ENCODE measurements at regions not wholly inside any gene's neighbourhood (a gene's known extent, or its start where the extent isn't known, plus 50 kb on each side); places are given as distances from the start of the nearest gene placed in this dataset.
"Not testable (repeated sequence)": the region's sequence is repeated elsewhere in the genome, so short reads cannot be mapped to it uniquely, and the experiment has no call there.

GRCh38 chr12:67019070-67019469 lies 250.1 kb upstream of the CAND1 start:
- Histone ChIP-seq H3K4me3 (no peak overlapping the region), H3K27ac (peak overlapping the region in 1 of 21 experiments; percentile 26)

- no peak overlapping the region for H3K4me3 ChIP-seq
- no peak overlapping the region for H3K27ac ChIP-seq
Measured at GRCh38 chr12:67025543-67026114, 243.5 kb upstream of the CAND1 start.

DNA sequence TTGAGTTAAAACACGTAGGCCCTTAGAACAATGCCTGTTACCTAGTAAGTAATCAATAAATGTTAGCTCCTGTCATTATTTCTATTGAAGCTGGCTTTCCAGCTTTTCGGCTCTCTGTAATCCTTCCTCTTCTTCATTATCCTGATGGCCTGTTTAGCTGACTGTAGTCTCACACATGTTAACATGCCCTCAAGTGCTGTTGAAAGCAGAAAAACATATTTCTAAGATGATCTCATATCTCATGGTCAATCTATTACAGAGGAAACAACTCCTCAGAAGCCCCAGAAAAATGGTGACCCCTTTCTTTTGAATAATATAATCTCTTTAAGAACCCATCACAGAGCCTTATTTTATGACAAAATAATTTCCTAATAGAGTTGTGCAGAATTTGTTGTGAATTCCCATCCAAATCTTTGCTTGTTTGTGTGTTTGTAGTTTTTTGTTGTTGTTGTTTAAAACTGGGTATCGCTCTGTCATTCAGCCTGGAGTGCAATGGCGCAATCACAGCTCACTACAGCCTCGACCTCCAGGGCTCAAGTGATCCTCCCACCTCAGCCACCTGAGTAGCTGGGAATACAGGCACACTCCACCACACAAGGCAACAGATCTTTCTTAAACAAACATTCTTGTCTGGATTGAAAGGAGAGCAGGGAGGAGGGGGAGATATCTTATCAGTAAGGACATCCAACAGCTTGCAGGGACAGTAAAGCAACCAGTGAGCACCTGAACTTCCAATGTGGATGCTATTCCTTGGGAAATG lies 242.5 kb upstream of the CAND1 start:
- Histone ChIP-seq H3K27ac (no peak overlapping the region), H3K4me3 (no peak overlapping the region)

GRCh38 chr12:67028529-67028928 lies 240.6 kb upstream of the CAND1 start:
- Histone ChIP-seq H3K4me3 (no peak overlapping the region), H3K27ac (no peak overlapping the region)

DNA sequence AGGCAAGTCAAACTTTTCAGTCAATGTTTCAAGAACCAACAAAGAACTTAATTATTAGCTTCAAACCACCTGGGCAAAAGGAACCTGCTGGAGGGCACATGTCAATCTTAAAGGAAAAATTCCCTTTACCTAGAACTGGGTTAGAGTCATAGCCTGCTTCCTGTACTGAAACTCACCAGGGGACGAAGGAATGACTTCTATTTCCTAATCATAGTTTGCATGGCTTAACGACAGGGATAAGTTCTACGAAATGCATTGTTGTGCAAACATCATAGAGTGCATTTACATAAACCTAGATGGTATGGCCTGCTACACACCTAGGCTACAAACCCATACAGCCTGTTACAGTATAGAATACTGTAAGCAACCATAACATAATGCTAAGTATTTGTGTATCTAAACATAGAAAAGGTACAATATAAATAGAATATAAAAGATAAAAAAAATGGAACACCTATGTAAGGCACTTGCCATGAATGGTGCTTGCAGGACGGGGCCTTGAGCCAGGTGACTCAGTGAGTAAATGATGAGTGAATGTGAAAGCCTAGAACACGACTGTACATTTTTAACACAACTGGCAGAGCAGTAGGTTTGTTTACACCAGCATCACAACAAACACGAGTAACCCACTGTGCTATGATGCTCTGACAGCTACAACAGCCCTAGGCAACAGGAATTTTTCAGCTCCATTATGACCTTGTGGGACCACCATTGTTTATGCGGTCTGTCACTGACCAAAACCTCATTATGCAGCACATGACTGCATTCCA lies 234.9 kb upstream of the CAND1 start:
- H3K4me3 ChIP-seq = no peak overlapping the region
- no peak overlapping the region for H3K27ac ChIP-seq

DNA sequence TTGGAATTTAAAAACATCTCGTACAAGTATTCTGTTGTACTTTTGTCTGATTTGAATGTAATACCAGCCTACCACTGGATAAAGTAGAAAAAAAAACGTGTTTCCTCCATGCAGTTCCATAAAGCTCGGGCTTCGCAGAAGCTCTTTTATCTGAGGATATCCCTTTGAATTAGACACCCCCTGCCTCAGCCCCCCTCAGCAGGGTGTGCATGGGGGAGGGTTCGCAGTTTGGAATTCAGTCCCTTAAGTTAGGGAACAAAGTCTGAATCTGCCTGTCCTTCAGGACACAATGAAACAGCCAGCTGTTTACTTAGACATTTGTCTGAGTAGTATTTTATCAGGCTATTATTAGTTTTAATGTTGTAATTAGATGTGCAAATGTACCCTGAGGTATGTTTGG lies 234.0 kb upstream of the CAND1 start:
- Histone ChIP-seq H3K27ac (no peak overlapping the region), H3K4me3 (no peak overlapping the region)

DNA sequence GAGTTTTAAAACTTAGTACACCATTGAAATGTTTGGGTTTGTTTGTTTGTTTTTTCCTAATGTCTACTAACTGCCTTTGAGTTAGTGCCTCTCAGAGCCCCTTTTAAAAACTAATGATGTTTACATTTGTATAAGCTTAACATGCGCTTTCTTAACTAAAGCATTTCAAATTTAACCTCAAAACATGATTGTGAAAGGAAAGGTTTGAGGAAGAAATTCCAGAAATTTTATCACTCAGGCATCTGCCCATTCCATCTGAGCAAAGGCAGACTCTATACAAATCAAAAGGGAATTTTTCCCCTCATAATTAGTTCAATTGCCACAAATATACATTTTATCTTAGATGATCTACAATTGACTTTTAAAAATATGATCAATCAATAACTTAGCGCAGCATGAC lies 230.7 kb upstream of the CAND1 start:
- Histone ChIP-seq H3K27ac (no peak overlapping the region), H3K4me3 (no peak overlapping the region)

GRCh38 chr12:67039995-67040860 lies 228.9 kb upstream of the CAND1 start:
- no peak overlapping the region for H3K4me3 ChIP-seq
- no peak overlapping the region for H3K27ac ChIP-seq

DNA sequence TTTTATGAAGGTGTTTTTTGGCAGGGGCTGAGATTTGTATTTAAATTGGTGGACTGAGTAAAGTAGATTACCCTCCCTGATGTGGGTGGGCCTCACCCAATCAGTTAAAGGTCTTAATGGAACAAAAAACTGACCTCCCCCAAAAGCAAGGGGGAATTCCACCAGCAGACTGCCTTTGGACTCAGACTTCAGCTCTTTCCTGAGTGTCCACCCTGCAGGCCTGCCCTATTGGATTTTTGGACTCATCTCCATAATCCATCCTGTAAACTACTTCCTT lies 228.4 kb upstream of the CAND1 start:
- Histone ChIP-seq H3K27ac (no peak overlapping the region), H3K4me3 (no peak overlapping the region)

- no peak overlapping the region for H3K4me3 ChIP-seq
- no peak overlapping the region for H3K27ac ChIP-seq
Measured at GRCh38 chr12:67042697-67043131, 226.4 kb upstream of the CAND1 start.

- Histone ChIP-seq H3K4me3 (no peak overlapping the region), H3K27ac (no peak overlapping the region)
Measured at GRCh38 chr12:67043771-67044170, 225.4 kb upstream of the CAND1 start.

- Histone ChIP-seq H3K27ac (no peak overlapping the region), H3K4me3 (no peak overlapping the region)
Measured at GRCh38 chr12:67045650-67046049, 223.5 kb upstream of the CAND1 start.

GRCh38 chr12:67046062-67046461 lies 223.1 kb upstream of the CAND1 start:
- Histone ChIP-seq H3K4me3 (no peak overlapping the region), H3K27ac (no peak overlapping the region)

DNA sequence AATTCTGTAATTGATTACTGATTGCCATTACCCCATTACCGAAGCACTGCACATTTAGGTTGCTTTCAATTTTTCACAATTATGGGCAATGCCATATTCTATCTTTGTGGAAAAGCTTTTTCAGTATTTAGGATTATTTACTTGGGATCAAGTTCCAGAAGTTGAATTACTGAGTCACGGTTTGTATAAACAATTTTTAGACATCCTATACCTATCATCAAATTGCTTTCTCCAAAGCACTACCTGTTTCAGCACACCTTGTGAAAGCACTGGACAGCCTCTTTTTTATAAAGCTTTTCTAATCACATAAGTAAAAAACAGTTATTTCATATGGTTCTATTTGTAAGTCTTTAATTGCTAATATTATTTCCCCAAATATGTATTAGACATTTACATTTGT lies 221.5 kb upstream of the CAND1 start:
- Histone ChIP-seq H3K27ac (no peak overlapping the region), H3K4me3 (no peak overlapping the region)

DNA sequence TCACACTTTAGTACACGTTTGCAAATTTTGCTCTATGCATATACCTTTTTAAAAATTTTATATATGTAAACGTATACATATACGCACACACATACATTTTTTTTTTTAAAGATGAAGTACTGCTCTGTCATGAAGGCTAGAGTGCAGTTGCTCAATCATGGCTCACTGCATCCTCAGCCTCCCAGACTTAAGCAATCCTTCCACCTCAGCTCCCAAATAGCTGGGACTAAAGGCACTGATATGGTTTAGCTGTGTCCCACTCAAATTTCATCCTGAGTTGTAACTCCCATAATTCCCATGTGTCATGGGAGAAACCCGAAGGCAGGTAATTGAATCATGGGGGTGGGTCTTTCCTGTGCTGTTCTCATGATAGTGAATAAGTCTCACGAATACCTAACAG lies 220.8 kb upstream of the CAND1 start:
- Histone ChIP-seq H3K4me3 (no peak overlapping the region), H3K27ac (no peak overlapping the region)

- not testable (repeated sequence) for H3K4me3 ChIP-seq, H3K27ac ChIP-seq
Measured at GRCh38 chr12:67049199-67049598, 220.0 kb upstream of the CAND1 start.

GRCh38 chr12:67052981-67053380 lies 216.2 kb upstream of the CAND1 start:
- H3K4me3 ChIP-seq = no peak overlapping the region
- no peak overlapping the region for H3K27ac ChIP-seq

DNA sequence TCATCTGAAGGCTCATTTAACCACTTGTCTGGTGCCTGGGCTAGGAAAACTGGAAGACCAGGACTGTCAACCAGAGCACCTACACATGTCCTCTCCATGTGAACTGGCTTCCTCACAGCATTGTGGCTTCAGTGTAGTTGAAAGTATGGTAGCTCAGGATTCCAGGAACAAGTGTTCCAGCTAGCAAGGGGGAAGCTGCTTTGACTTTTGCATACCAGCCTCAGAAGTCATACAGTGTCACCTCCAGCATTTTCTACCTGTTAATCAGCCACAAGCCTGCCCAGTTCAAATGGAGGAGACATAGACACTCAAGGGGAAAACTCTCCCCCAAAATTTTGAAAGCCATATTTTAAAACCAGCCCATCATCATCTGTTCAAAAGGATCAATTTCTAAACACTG lies 212.8 kb upstream of the CAND1 start:
- Histone ChIP-seq H3K27ac (no peak overlapping the region), H3K4me3 (no peak overlapping the region)

GRCh38 chr12:67057072-67057471 lies 212.1 kb upstream of the CAND1 start:
- no peak overlapping the region for H3K27ac ChIP-seq
- no peak overlapping the region for H3K4me3 ChIP-seq

GRCh38 chr12:67062193-67062592 lies 207.0 kb upstream of the CAND1 start:
- Histone ChIP-seq H3K27ac (no peak overlapping the region), H3K4me3 (no peak overlapping the region)

All from skin epidermis (tissue), 12 donors.